K562 (cell line): ENCODE measurements at regions not wholly inside any gene's neighbourhood (a gene's known extent, or its start where the extent isn't known, plus 50 kb on each side); places are given as distances from the start of the nearest gene placed in this dataset.
A peak's percentile ranks its signal among the peaks of the same experiment; 100 is the strongest.

Source experiments
- ATAC-seq: fragments of 200-7000 bp; cut with Tn5 transposase; 3 replicates; pipeline ENCODE4 v1.9.1; 2020; ENCODE audit warnings: moderate library complexity
- BruUV-seq: library from RNA; stranded (reverse); fragments of 400-500 nt; replicated peaks from 2 replicates; lab custom pipeline; 2021; lab: Mats Ljungman, UMichigan
- CTCF ChIA-PET: fragments of 300-600 bp; formaldehyde crosslinking; extraction: SDS; loops from one replicate; lab custom pipeline; 2021; ENCODE audit warnings: low intra/inter-chr PET ratio; lab: Yijun Ruan, JAX
- POLR2A ChIA-PET: fragments of 300-600, 350-650 bp; sonication (Branson Sonifier 250); formaldehyde crosslinking; extraction: SDS; loops from one replicate; lab custom pipeline; 2021; ENCODE audit warnings: antibody characterized with exemption, inconsistent platforms; lab: Yijun Ruan, JAX
- DNase-seq, 4 experiments: peaks; one replicate each; pipeline versions ENCODE4 v3.0.0 to v3.0.0-alpha.2; 2011 to 2018; ENCODE audit warnings: low spot score in 3 of 4, mixed read lengths in 3 of 4; ENCODE audit errors: extremely low read depth in 1 of 4
- FAIRE-seq: peaks from 2 replicates; lab custom pipeline; 2011; peaks lifted over from hg19 to GRCh38; lab: Jason Lieb, UNC
- H2AFZ ChIP-seq: 2 replicates; pipeline ENCODE4 v1.6.0; 2011; ENCODE audit warnings: low read depth, low read length, control low read depth, inconsistent platforms
- H3K27ac ChIP-seq: fragments of 200-600 bp; 3 replicates; pipeline ENCODE4 v1.8.0; 2011; ENCODE audit warnings: low read depth, mild to moderate bottlenecking, control low read depth, inconsistent platforms, low read length, moderate library complexity, mixed read lengths; ENCODE audit errors: extremely low read depth
- H3K27me3 ChIP-seq, 2 experiments: fragments of 300-600 bp in 1 of 2; 2 replicates in 1 of 2; 3 replicates in 1 of 2; pipeline versions ENCODE4 v1.6.0 to v1.8.0; 2011; ENCODE audit warnings: inconsistent platforms in 2 of 2, low read length in 2 of 2, mild to moderate bottlenecking in 1 of 2, mixed read lengths in 1 of 2, moderate library complexity in 1 of 2; ENCODE audit not compliant: control insufficient read depth in 2 of 2, insufficient read depth in 2 of 2
- H3K36me3 ChIP-seq: fragments of 300-600 bp; 3 replicates; pipeline ENCODE4 v1.8.0; 2011; ENCODE audit warnings: mild to moderate bottlenecking, low read length, inconsistent platforms; ENCODE audit not compliant: control insufficient read depth, insufficient read depth
- H3K4me1 ChIP-seq, 2 experiments: fragments of 200-600 bp in 1 of 2; replicated peaks in 1 of 2; 2 replicates in 1 of 2; 3 replicates in 1 of 2; pipeline versions ENCODE4 v1.5.1 to v1.8.0; 2011; ENCODE audit warnings: inconsistent platforms in 2 of 2, low read length in 2 of 2, mild to moderate bottlenecking in 1 of 2, mixed read lengths in 1 of 2, moderate library complexity in 1 of 2; ENCODE audit not compliant: control insufficient read depth in 2 of 2, insufficient read depth in 2 of 2
- H3K4me2 ChIP-seq: 2 replicates; pipeline ENCODE4 v1.6.1; 2011; ENCODE audit warnings: low read length, control low read depth, inconsistent platforms, mixed read lengths; ENCODE audit not compliant: insufficient read depth
- H3K4me3 ChIP-seq: fragments of 200-600 bp; sonication (generic), shearing (Covaris generic); 2 replicates; pipeline ENCODE4 v1.5.1; 2016; ENCODE audit warnings: control low read depth, inconsistent platforms
- H3K79me2 ChIP-seq: fragments of 200-600 bp; 3 replicates; pipeline ENCODE4 v1.8.0; 2011; ENCODE audit warnings: low read length, inconsistent platforms; ENCODE audit not compliant: control insufficient read depth, insufficient read depth
- H3K9ac ChIP-seq, 2 experiments: 2 replicates each; pipeline versions ENCODE4 v1.6.0 to v1.6.1; 2011; ENCODE audit warnings: low read depth in 2 of 2, low read length in 2 of 2, control low read depth in 1 of 2, inconsistent platforms in 1 of 2, mild to moderate bottlenecking in 1 of 2, mixed read lengths in 1 of 2; ENCODE audit not compliant: insufficient read depth in 1 of 2
- H3K9me1 ChIP-seq: one replicate; pipeline ENCODE4 v1.6.0; 2011; ENCODE audit warnings: inconsistent platforms, mild to moderate bottlenecking, low read length, moderate library complexity; ENCODE audit not compliant: control insufficient read depth, insufficient read depth
- H3K9me3 ChIP-seq: replicated peaks from 2 replicates; pipeline ENCODE4 v1.5.1; 2011; ENCODE audit warnings: low read depth, low read length, inconsistent platforms; ENCODE audit not compliant: control insufficient read depth, insufficient read depth
- H4K20me1 ChIP-seq: replicated peaks from 2 replicates; pipeline ENCODE4 v1.6.1; 2011; ENCODE audit warnings: low read length, inconsistent platforms, mixed read lengths; ENCODE audit not compliant: control insufficient read depth, insufficient read depth
- CXXC5 ChIP-seq: fragments of 250-450 bp; sonication (Bioruptor Pico); IDR thresholded peaks from 2 replicates; pipeline ENCODE4 v1.8.0; 2022; ENCODE audit warnings: inconsistent platforms, mild to moderate bottlenecking, moderate library complexity
- E2F6 ChIP-seq, 2 experiments: IDR thresholded peaks; 2 replicates each; pipeline ENCODE4 v1.6.1; 2011; ENCODE audit warnings: borderline replicate concordance in 1 of 2, control low read depth in 1 of 2, low read depth in 1 of 2, low read length in 1 of 2, mild to moderate bottlenecking in 1 of 2, mixed read lengths in 1 of 2, moderate library complexity in 1 of 2; ENCODE audit not compliant: insufficient read depth in 1 of 2, insufficient read length in 1 of 2, poor library complexity in 1 of 2, severe bottlenecking in 1 of 2; ENCODE audit errors: extremely low read depth in 1 of 2
- EGR1 ChIP-seq: fragments of 450-650 bp; conservative IDR thresholded peaks from 2 replicates; pipeline ENCODE4 v1.6.1; 2017; ENCODE audit warnings: mild to moderate bottlenecking
- IFI16 ChIP-seq: fragments of 250-450 bp; sonication (Bioruptor Pico); IDR thresholded peaks from 2 replicates; pipeline ENCODE4 v2.1.2; 2022; ENCODE audit warnings: mild to moderate bottlenecking, inconsistent platforms
- KDM5B ChIP-seq: fragments of 200-600 bp; sonication (generic); IDR thresholded peaks from 2 replicates; pipeline ENCODE4 v1.6.1; 2012; ENCODE audit warnings: low read depth, mild to moderate bottlenecking, moderate library complexity, low read length, control low read depth, inconsistent platforms; ENCODE audit not compliant: insufficient replicate concordance
- KLF1 ChIP-seq: fragments of 450-650 bp; IDR thresholded peaks from 2 replicates; pipeline ENCODE4 v1.6.1; 2016; ENCODE audit warnings: missing genetic modification characterization, missing compliant biosample characterization
- L3MBTL2 ChIP-seq: fragments of 450-650 bp; IDR thresholded peaks from 2 replicates; pipeline ENCODE4 v1.6.1; 2016; ENCODE audit warnings: mild to moderate bottlenecking, moderate library complexity
- MCM5 ChIP-seq: fragments of 450-650 bp; IDR thresholded peaks from 2 replicates; pipeline ENCODE4 v1.6.1; 2016; ENCODE audit warnings: low read depth
- POLR2G ChIP-seq: fragments of 200-400 bp; formaldehyde crosslinking; IDR thresholded peaks from 2 replicates; pipeline ENCODE4 v1.6.1; 2017; ENCODE audit warnings: low read depth, mild to moderate bottlenecking, antibody characterized with exemption, low read length, moderate library complexity
- RBFOX2 ChIP-seq: fragments of 200-400 bp; formaldehyde crosslinking; IDR thresholded peaks from 2 replicates; pipeline ENCODE4 v1.6.1; 2017; ENCODE audit warnings: low read depth, mild to moderate bottlenecking, low read length, moderate library complexity
- SMAD4 ChIP-seq: fragments of 250-450 bp; sonication (Bioruptor Pico); conservative IDR thresholded peaks from 2 replicates; pipeline ENCODE4 v1.8.0; 2021; ENCODE audit warnings: inconsistent platforms, mild to moderate bottlenecking, moderate library complexity
- TCF7 ChIP-seq: sonication (generic); IDR thresholded peaks from 2 replicates; pipeline ENCODE4 v1.6.1; 2016; ENCODE audit warnings: antibody characterized with exemption, borderline replicate concordance
- TCF7L2 ChIP-seq: fragments of 150-350 bp; IDR thresholded peaks from 2 replicates; pipeline ENCODE4 v1.6.1; 2016; ENCODE audit warnings: low read depth, mild to moderate bottlenecking, low read length, moderate library complexity
- VEZF1 ChIP-seq: fragments of 200-800 bp; sonication (Bioruptor generic); IDR thresholded peaks from 2 replicates; pipeline ENCODE4 v1.6.1; 2017; ENCODE audit warnings: missing genetic modification characterization, missing compliant biosample characterization
- ZBTB7A ChIP-seq: IDR thresholded peaks from 2 replicates; pipeline ENCODE4 v1.6.1; 2011; ENCODE audit warnings: low read depth, mild to moderate bottlenecking, low read length, moderate library complexity, borderline replicate concordance; ENCODE audit not compliant: control insufficient read depth
- WGBS: fragments of 100-300 bp; shearing (Covaris generic); methylation state at CpG from one replicate; pipeline ENCODE4 v1.1.6; 2016; ENCODE audit warnings: low coverage, mixed read lengths; ENCODE audit not compliant: insufficient coverage; ENCODE audit errors: missing lambda C conversion rate; 5-methylcytosine and 5-hydroxymethylcytosine counted together
- in situ Hi-C: fragments of 300-500 bp; cut with MboI; formaldehyde crosslinking; loops from 4 replicates; pipeline ENCODE4 v1.15.0; 2018; ENCODE audit warnings: inconsistent platforms, mixed read lengths
- intact Hi-C: fragments of 100-400 bp; cut with micrococcal nuclease; formaldehyde crosslinking; loops from 2 replicates; pipeline ENCODE4 v1.14.2; 2022

- peaks cover 3 to 10% of the 10 kb centered on the region in 2 experiments; a peak in 4 of 5 replicates for H3K4me1 ChIP-seq
- H2AFZ ChIP-seq, result no peak overlapping the region
- in situ Hi-C loops (no loop called here), intact Hi-C loops (no loop called here)
- ChIA-PET POLR2A (no interaction called here), CTCF (interaction anchor here (0.6 kb wide), 1 partner anchor 962 kb away, joined by 3 read pairs; no protein-coding TSS in a partner anchor)
- no peaks in the 10 kb centered on the region for H3K36me3 ChIP-seq
- H3K9ac ChIP-seq, result peak overlapping the region in 1 of 2 experiments; percentile 77; a peak in 2 of 4 replicates
- ATAC-seq (peak; percentile 91), FAIRE-seq (no peak), DNase-seq (peak; percentile 64 to 83 (median 78))
- 12% methylated on average over 21 of the region's 68 CpGs for WGBS
- H3K4me2 ChIP-seq, result peak overlapping the region; percentile 32
- H3K79me2 ChIP-seq, result no peaks in the 10 kb centered on the region
- no peaks in the 10 kb centered on the region for H3K9me1 ChIP-seq
- peaks cover 19 to 50% of the 10 kb centered on the region in 2 experiments; a peak in 4 of 5 replicates for H3K27me3 ChIP-seq
- no TSS peak for BruUV-seq
- H4K20me1 ChIP-seq, result 0 out of 2 replicates have a peak, but pooled peaks cover 4% of the 10 kb centered on the region
- H3K27ac ChIP-seq, result no peak overlapping the region
- H3K9me3 ChIP-seq, result no peaks in the 10 kb centered on the region; the same call in 1 of the 2 replicates
- H3K4me3 ChIP-seq, result peak overlapping the region; percentile 30; the same call in 1 of the 2 replicates
- TF ChIP-seq SMAD4 (CRISPR knock-in tag) (0 out of 2 replicates have a peak, but pooled peaks have one; percentile 25), MCM5 (no peak), CXXC5 (CRISPR knock-in tag) (peak; percentile 59), L3MBTL2 (0 out of 2 replicates have a peak, but pooled peaks have one; percentile 17), E2F6 (IDR thresholded peaks at IDR 0.05; ENCODE audit: borderline replicate concordance in 1 of 2, extremely low read depth in 1 of 2, insufficient read depth in 1 of 2, insufficient read length in 1 of 2, low read depth in 1 of 2, low read length in 1 of 2, poor library complexity in 1 of 2, severe bottlenecking in 1 of 2) (peak in 1 of 2 experiments; percentile 49), KLF1 (tag) (no peak), TCF7 (peak; percentile 90; the same call in 1 of the 2 replicates), IFI16 (no peak), VEZF1 (CRISPR knock-in tag) (peak; percentile 59), ZBTB7A (peak; percentile 21; the same call in 1 of the 2 replicates), RBFOX2 (peak; percentile 45), EGR1 (peak; percentile 86), TCF7L2 (peak; percentile 77), KDM5B (no peak), POLR2G (peak; percentile 55)
Observed at GRCh38 chr16:50467943-50468748, 80.0 kb upstream of the NKD1 start.
